K562 (cell line): ENCODE measurements at regions not wholly inside any gene's neighbourhood (a gene's known extent, or its start where the extent isn't known, plus 50 kb on each side); places are given as distances from the start of the nearest gene placed in this dataset.

Experiments used
- BCOR ChIP-seq: fragments of 450-650 bp; IDR thresholded peaks from 2 replicates; pipeline ENCODE4 v1.6.1; 2016
- BDP1 ChIP-seq: IDR thresholded peaks from 3 replicates; pipeline ENCODE4 v1.6.1; 2011; ENCODE audit not compliant: insufficient read length, insufficient read depth
- BHLHE40 ChIP-seq: IDR thresholded peaks from 2 replicates; pipeline ENCODE4 v1.6.1; 2011; ENCODE audit warnings: low read length, improper control_type of control experiment
- CBFA2T3 ChIP-seq: fragments of 450-650 bp; IDR thresholded peaks from 2 replicates; pipeline ENCODE4 v1.6.1; 2017
- ETV6 ChIP-seq, 3 experiments: fragments of 150-350 bp in 1 of 3; sonication (generic) in 1 of 3; formaldehyde crosslinking in 1 of 3; IDR thresholded peaks; 2 replicates each; pipeline versions ENCODE4 v1.6.1 to v1.8.0; 2014 to 2022; ENCODE audit warnings: borderline replicate concordance in 2 of 3, low read depth in 2 of 3, antibody characterized with exemption in 1 of 3, low read length in 1 of 3, mild to moderate bottlenecking in 1 of 3, missing genetic modification reagents in 1 of 3
- FOXA3 ChIP-seq, 2 experiments: fragments of 450-650 bp in 1 of 2; sonication (generic) in 1 of 2; formaldehyde crosslinking; IDR thresholded peaks in 1 of 2; conservative IDR thresholded peaks in 1 of 2; 2 replicates each; pipeline versions ENCODE4 v1.4.0 to v1.8.0; 2020 to 2022; ENCODE audit warnings: mild to moderate bottlenecking in 2 of 2, missing genetic modification reagents in 1 of 2
- FOXK2 ChIP-seq, 2 experiments: fragments of 450-650 bp; IDR thresholded peaks in 1 of 2; conservative IDR thresholded peaks in 1 of 2; 2 replicates each; pipeline ENCODE4 v1.6.1; 2016; ENCODE audit warnings: low read depth in 2 of 2, mild to moderate bottlenecking in 1 of 2
- GATA2 ChIP-seq: sonication (generic); formaldehyde crosslinking; IDR thresholded peaks from 2 replicates; pipeline ENCODE4 v1.4.0; 2020; ENCODE audit warnings: mild to moderate bottlenecking, missing genetic modification reagents
- ID3 ChIP-seq, 2 experiments: fragments of 250-450 bp in 1 of 2; fragments of 450-650 bp in 1 of 2; sonication (Bioruptor Pico) in 1 of 2; IDR thresholded peaks; 2 replicates each; pipeline versions ENCODE4 v1.6.1 to v1.8.0; 2016 to 2021; ENCODE audit warnings: mild to moderate bottlenecking in 2 of 2, moderate library complexity in 2 of 2, missing compliant biosample characterization in 1 of 2, missing genetic modification characterization in 1 of 2
- KDM2B ChIP-seq: fragments of 250-450 bp; sonication (Bioruptor Pico); IDR thresholded peaks from 2 replicates; pipeline ENCODE4 v1.8.0; 2021; ENCODE audit warnings: mild to moderate bottlenecking, moderate library complexity
- NELFE ChIP-seq: IDR thresholded peaks from 2 replicates; pipeline ENCODE4 v1.6.1; 2011; ENCODE audit warnings: mild to moderate bottlenecking; ENCODE audit not compliant: insufficient read depth, insufficient read length
- PTBP1 ChIP-seq: fragments of 200-400 bp; formaldehyde crosslinking; IDR thresholded peaks from 2 replicates; pipeline ENCODE4 v1.6.1; 2017; ENCODE audit warnings: low read depth, low read length
- REST ChIP-seq, 2 experiments: fragments of 450-650 bp; formaldehyde crosslinking in 1 of 2; IDR thresholded peaks; 2 replicates each; pipeline versions ENCODE4 v1.4.0 to v1.6.1; 2014 to 2020; ENCODE audit warnings: mild to moderate bottlenecking in 2 of 2, borderline replicate concordance in 1 of 2, low read depth in 1 of 2
- SAFB2 ChIP-seq: fragments of 200-400 bp; formaldehyde crosslinking; IDR thresholded peaks from 2 replicates; pipeline ENCODE4 v1.6.1; 2018; ENCODE audit warnings: borderline replicate concordance, low read length, low read depth, moderate library complexity; ENCODE audit not compliant: severe bottlenecking
- SP1 ChIP-seq: sonication (generic); formaldehyde crosslinking; IDR thresholded peaks from 2 replicates; pipeline ENCODE4 v1.8.1; 2022; ENCODE audit warnings: mild to moderate bottlenecking, missing genetic modification reagents
- ZFP1 ChIP-seq: fragments of 450-650 bp; formaldehyde crosslinking; IDR thresholded peaks from 2 replicates; pipeline ENCODE4 v1.4.0; 2020; ENCODE audit warnings: mild to moderate bottlenecking, mixed read lengths
- ZNF311 ChIP-seq: fragments of 250-450 bp; sonication (Bioruptor Pico); IDR thresholded peaks from 2 replicates; pipeline ENCODE4 v1.4.0; 2020; ENCODE audit warnings: mild to moderate bottlenecking, moderate library complexity
- TF ChIP-seq, protein P1 (sequence below): sonication (generic); formaldehyde crosslinking; IDR thresholded peaks from 2 replicates; pipeline ENCODE4 v1.8.0; 2022; ENCODE audit warnings: missing genetic modification reagents, mild to moderate bottlenecking, moderate library complexity, borderline replicate concordance

DNA sequence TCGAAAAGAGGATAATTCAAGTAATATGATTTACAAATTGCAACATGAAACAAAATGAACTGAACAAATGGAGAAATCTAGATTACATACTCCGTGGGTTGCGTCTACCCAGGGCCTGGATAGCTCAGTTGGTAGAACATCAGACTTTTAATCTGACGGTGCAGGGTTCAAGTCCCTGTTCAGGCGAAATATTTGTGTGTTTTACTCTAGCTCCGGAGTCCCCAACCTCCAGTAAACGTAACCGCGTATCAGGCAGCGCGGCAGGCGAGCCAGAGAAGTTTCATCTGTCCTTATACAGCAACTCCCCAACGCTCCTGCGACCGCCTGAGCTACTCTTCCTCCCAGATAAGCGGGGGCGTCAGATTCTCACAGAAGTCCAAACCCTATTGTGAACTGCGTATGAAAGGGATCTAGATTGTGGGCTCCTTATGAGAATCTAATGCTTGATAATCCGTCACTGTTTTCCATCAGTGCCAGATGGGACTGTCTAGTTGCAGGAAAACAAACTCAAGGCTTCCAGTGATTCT is 176.1 kb downstream of the TRIM27 start (continued):
- TF ChIP-seq FOXK2 (conservative IDR thresholded peaks at IDR 0.05 in 1 of 2, IDR thresholded peaks at IDR 0.05 in 1 of 2; ENCODE audit: low read depth in 2 of 2), result peak in 1 of 2 experiments; percentile 80; a peak in 2 of 4 replicates
- no peak for TF ChIP-seq FOXA3 (CRISPR knock-in tag; conservative IDR thresholded peaks at IDR 0.05 in 1 of 2, IDR thresholded peaks at IDR 0.05 in 1 of 2)
- TF ChIP-seq, protein P1, sequence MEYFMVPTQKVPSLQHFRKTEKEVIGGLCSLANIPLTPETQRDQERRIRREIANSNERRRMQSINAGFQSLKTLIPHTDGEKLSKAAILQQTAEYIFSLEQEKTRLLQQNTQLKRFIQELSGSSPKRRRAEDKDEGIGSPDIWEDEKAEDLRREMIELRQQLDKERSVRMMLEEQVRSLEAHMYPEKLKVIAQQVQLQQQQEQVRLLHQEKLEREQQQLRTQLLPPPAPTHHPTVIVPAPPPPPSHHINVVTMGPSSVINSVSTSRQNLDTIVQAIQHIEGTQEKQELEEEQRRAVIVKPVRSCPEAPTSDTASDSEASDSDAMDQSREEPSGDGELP (CRISPR knock-in tag), result peak; percentile 88
- TF ChIP-seq GATA2 (CRISPR knock-in tag), result peak; percentile 28; the same call in 1 of the 2 replicates
- TF ChIP-seq SP1 (CRISPR knock-in tag), result peak; percentile 91
- peak; percentile 94 for TF ChIP-seq BDP1
- peak; percentile 83 for TF ChIP-seq KDM2B (CRISPR knock-in tag)
- peak; percentile 71 for TF ChIP-seq BHLHE40
- no peak for TF ChIP-seq ID3 (CRISPR knock-in tag; IDR thresholded peaks at IDR 0.05)
- peak; percentile 78 for TF ChIP-seq ID3 (tag; IDR thresholded peaks at IDR 0.05)
- TF ChIP-seq BCOR, result peak; percentile 76
- TF ChIP-seq ETV6 (IDR thresholded peaks at IDR 0.05; ENCODE audit: borderline replicate concordance in 1 of 2, low read depth in 2 of 2, low read length in 1 of 2), result 0 out of 4 replicates have a peak, but pooled peaks of 1 of the 2 experiments have one; percentile 16
- TF ChIP-seq ETV6 (CRISPR knock-in tag; IDR thresholded peaks at IDR 0.05; ENCODE audit: borderline replicate concordance), result no peak
- TF ChIP-seq PTBP1, result 0 out of 2 replicates have a peak, but pooled peaks have one; percentile 45
- TF ChIP-seq NELFE, result no peak
- no peak for TF ChIP-seq SAFB2
- 0 out of 2 replicates have a peak, but pooled peaks have one; percentile 38 for TF ChIP-seq ZNF311 (CRISPR knock-in tag)
- peak; percentile 46; the same call in 1 of the 2 replicates for TF ChIP-seq REST (IDR thresholded peaks at IDR 0.05; ENCODE audit: borderline replicate concordance)
- TF ChIP-seq REST (CRISPR knock-in tag; IDR thresholded peaks at IDR 0.05; ENCODE audit: low read depth), result no peak
- peak; percentile 85 for TF ChIP-seq CBFA2T3
- no peak for TF ChIP-seq ZFP1 (CRISPR knock-in tag)
